DMS79 (cell line): ENCODE measurements at regions not wholly inside any gene's neighbourhood (a gene's known extent, or its start where the extent isn't known, plus 50 kb on each side); places are given as distances from the start of the nearest gene placed in this dataset.

ENCODE experiments used
- DNase-seq: peaks from one replicate; lab custom pipeline; 2025; lab: John Stamatoyannopoulos, UW

DNA sequence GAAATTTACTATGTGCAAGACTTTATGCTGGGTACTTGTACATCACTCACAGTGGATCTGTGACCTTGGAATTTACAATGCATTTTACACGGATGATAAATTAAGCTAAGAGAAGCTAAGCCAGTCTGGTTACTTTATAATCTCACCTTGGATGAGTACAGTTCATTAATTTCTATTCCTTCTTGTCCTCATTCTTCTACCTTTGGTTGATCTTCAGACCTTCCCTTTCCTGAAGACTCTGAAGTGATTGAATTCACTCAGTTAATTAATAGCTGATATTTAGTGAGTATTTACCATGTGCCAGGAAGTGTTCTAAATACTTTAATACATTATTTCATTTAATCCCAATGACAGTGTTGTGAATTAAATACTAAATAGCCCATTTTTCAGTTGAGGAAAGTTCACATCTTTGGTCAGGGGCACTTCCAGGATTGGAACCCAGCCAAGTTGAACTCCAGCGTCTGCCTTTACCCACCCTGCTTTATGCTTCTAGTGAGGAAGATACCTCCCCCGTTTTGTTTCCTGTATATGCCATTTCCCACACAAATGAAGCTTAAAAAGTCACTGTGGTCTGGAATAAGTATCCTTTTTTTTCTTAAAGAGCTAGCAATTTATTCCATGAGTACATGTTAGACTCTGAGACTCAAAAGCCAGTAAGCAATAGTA lies 146.6 kb downstream of the TLR5 start:
- no peak for DNase-seq

DNA sequence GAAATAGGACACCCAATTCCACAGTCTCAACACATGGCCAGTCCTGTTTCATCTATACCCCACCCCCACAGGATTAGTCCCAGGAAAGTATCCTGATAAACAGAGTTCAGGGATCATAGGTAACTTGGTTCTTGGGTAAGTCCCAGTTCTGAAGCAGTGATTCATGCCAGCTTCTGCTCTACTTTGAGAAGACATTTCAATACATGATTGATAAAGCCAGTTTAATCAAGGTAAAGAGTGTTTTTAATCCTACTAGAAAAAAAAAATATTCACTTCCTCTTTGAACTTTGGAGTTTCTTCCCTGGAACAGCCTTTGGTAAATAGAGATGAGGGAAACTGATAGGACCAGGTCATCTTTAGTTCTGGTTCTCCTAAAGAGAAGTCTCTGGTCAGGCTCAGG lies 142.4 kb downstream of the TLR5 start:
- no peak for DNase-seq

DNA sequence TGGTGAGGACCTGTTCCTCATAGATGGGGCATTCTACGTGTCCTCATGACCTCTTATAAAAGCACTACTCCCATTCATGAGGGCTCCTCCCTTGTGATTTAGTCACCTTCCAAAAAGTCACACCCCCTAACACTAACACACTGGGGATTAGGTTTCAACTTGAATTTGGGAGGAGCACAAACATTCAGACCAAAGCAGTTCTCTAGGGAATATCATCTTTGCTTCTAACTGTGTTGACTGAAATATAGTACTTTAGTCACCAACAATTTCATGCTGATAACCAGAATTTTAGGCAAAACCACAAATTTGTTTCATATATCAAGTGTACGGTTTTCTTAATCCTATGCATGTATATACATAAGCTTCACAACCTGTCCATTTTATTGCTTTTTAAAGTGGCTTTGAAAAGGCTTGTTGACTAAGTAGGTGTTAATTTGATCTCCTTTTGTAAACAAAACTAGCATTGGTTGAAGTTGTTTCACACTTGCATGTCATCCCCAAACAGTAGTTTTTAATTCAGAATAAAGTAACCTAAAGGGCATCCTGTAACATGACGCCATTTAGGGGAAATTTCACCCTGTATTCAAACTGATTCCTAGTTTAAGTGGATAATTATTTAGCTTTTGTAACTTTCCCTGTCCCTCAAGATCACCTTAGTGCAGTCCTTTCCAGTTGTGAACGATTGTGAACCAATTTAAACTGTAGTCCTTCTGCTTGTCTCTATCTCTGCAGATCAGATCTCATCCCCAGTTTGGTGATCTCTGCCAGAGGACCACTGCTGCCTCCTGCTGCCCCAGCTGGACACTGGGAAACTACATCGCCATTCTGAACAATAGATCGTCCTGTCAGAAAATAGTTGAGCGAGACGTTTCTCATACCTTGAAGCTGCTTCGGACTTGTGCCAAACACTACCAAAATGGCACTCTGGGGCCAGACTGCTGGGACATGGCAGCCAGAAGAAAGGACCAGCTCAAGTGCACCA lies 141.1 kb downstream of the TLR5 start:
- no peak for DNase-seq

DNA sequence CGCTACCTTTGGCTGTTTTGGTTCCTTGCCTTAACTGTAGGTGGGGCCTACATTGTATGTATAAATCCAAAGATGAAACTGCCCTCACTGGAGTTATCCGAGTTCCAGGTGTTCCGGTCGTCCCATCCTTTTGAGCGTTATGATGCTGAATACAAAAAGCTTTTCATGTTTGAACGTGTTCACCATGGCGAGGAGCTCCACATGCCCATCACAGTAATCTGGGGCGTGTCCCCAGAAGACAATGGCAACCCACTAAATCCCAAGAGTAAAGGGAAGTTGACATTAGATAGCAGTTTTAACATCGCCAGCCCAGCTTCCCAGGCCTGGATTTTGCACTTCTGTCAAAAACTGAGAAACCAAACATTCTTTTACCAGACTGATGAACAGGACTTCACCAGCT lies 139.5 kb downstream of the TLR5 start:
- no peak for DNase-seq

DNA sequence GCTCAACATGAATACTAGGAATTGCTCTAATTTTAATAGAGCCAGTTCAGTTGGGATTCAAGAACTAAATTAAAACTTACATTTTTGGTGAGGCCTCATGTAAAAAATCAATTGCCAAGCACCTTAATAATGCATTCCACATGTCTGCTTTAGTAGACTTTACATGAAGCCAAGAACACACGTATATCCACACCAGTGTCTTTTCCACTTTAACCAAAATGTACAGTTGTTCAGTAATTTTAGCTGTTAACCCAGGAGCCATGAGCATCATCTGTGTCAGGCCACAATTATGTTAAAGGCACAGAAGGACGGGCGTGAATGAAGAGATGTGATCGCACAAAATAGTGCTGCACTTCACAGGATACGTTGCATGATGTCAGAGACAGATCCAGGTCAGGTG lies 136.7 kb downstream of the TLR5 start:
- DNase-seq: no peak

DNA sequence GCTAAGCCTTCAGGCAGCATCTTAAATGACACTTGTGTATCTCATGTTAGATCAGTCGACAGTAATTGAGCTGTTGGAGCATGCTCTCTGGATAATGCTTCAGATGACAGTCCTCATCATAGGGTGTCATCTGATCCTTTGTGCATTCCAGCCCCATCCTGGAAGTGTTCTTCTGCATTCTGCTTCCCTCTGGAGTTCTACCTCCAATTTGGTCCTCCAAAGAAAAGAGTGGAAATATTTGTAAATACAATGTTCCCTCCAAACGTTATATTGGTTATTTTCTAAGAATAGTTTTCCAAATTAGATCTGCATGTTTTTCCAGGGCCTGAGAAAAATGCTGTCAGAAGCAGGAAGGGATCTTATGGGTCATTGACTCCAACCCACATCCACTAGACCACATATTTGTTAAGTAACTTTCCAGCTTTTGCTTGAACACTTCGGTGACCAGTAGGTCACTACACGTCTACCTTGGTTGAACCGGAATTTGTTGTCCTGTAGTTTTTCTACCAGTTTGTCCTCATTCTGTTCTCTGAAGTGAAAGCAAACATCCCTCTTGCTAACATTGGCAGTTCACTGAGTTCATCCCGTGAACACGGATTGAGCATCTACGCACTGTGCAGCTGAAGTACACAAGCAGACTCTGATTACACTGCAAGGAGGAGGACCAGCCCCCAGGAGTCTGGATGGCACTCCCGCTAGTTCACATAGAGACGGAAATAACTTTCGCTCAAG lies 136.0 kb downstream of the TLR5 start:
- peak; percentile 19 for DNase-seq

DNA sequence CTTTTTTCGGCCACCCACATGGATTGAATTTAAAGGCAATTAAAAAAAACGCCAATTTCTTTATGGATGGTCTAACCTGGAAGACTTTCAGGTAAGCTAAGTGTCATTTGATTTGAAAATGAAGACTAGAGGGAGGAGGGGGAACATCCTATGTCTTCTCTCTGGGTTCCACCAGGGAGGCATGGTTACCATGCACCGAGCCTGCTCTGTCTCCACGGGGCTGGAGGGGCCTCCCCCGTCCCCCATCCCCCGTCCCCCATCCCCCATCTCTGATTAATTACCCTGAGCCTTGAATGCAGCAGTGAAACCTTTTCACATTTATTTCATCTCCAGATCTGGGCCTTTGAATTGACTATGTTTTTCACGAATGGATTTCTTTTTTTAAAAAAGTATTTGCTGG lies 135.1 kb downstream of the TLR5 start:
- DNase-seq: no peak

DNA sequence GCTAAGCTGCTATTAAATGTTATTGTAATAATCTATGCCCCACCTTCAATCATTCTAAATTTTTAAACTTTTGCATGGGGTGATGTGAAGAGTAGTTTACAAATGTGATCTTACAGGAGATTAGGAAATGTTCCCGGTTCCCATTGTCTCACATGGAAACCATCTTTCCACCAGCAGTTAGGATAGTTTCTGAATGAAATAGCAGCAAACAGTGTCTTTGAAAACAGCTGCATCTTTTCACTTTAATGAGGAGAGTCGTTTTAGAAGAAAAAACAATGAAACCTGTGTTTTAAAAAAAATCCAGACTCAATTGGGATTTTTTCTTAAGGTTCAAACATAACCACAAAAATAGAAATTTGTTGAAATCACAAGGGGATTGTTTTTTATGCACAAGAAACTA lies 134.2 kb downstream of the TLR5 start:
- DNase-seq: no peak

DNA sequence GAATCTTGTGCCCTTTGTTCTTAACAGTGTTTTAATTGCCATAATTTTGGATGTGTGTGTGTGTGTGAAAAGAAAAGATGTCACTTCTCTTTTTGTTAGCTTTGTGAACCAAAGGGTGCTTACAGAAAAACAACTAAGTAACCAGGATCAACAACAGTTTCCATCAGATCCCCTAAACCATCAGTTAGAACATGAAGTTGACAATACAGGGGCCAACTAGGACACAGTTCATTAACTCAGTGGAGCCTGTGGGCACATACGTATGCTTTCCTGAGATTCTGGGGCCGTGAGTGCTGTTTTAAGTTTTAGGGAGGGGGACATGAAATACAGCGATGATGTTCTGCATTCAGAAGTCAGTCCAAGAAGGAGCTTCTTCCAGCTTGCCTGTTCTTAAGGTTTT lies 133.6 kb downstream of the TLR5 start:
- DNase-seq: peak; percentile 68

DNA sequence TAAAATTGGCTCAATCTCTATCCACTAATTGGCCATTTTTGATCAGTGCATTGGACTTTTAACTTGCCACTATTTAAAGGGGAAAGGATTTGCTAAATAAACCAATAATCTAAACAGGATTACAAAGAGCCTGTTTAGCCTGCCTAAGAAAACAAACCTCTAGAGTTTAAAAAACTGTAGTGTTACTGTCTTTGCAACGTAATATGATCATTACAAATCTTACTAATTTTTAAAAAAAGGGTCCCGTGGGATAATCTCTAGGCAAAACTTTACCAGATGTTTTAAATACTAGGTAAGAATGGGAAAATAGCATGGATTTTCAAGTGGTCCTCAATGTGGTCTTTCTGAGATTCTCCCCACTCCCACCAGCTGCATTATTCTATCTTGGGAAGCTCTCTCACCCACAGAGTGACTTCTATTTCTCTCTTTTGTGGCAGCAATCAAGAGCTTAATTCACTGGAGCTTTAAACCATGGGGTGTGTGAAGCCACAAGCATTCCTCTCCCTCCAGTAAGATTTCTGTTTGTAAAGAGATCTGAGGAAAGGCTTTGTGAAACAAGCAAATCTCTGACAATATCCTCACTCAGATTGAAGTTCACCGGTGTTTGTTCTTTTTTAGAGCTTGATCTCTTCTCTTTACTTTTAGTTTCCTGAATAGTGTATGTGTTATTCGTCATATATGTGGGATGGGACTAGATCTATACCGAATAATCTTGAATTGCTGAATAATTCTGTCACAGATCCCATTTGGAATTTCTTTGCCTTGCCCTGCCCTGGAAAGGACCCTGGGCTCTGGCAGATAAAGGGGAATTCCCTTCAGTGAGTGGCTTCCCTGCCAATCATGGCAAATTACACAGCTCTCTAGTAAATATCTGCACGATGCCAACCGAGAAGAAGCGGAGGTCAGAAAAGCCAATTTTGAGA lies 132.2 kb downstream of the TLR5 start:
- DNase-seq: no peak

DNA sequence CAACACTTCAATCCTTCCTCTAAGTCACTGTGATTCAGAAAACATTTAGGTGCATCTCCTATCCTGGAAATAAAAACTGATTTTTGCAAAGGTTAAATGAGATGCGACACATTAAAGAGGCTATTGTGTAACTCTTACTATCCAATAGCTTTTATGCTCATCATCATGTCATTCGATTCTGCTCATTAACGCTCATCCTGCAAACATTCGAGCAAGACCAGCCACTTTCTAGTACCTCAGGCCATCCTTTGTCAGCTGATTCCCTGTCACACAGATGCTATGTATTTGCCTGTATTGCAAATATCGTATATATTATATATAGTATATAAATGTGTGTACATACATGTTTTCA lies 131.6 kb downstream of the TLR5 start:
- no peak for DNase-seq

DNA sequence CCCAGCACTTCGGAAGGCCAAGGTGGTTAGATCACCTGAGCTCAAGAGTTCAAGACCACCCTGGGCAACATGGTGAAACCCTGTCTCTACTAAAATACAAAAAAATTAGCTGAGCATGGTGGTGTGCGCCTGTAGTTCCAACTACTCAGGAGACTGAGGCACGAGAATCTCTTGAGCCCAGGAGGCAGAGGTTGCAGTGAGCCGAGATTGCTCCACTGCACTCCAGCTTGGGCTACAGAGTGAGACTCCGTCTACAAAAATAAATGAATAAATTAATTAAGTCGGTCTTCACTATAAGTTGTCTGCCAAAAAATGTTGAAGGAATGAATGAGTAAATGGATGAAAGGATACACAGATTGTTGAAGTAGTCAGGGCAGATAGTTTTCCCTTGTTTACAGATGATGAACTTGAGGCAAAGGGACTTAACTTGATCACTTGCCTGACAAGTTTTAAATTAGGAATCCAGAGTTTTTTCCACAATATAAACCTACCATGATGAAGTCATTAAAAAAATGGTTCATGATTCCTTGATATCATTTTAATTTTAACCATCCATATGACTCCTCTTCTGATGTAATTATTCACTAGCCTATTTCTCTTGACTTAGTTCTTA lies 130.8 kb downstream of the TLR5 start:
- no peak for DNase-seq

DNA sequence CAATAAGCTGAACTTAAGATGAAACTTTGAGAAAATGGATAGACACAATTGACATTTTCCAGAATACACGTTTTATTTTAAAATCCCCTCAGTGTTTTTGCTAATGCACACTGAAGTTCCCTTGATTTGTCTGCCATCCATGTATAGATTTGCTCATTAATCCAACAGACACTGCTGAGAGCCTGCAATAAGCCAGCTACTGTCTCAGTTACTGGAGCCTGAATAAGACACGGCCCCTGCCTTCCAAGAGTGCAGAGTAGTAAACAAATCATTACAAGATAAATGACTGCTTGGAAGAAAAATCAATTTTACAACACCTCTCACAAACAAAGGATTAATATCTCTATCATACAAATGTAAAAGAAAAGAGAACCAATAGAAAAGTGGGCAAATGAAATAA lies 130.1 kb downstream of the TLR5 start:
- DNase-seq: peak; percentile 17

DNA sequence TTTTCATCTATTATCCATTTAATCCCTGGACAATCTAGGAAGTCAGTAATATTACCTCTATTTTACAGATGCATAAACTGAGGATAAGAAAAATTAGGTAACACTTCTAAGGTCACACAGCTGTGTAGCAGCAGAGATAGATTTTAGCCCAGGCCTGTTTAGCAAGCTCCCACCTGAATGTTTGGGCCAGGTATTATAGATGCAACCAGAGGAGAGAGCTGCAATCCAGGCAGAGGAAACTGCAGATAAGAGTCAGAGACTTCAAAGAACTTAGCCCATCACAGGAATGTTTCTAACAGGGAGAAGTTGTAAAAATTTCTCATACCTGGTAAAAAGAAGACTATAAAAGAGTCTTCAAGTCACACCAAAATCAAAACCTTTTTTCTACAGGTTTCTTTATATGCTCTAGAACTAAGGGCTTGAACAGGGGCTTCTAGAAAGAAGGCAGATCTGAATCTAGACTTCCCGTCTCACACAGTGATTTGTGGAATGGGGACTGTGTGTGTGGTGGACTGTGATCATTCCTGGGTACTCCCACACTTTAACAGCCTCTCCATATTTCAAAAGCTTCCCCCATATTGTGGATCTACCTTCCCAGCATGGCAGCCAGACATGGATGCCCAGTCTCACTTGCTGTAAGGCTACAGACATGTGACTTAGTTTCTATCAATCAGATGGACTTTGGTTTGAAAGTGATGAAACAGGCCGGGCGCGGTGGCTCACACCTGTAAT lies 128.7 kb downstream of the TLR5 start:
- no peak for DNase-seq

DNA sequence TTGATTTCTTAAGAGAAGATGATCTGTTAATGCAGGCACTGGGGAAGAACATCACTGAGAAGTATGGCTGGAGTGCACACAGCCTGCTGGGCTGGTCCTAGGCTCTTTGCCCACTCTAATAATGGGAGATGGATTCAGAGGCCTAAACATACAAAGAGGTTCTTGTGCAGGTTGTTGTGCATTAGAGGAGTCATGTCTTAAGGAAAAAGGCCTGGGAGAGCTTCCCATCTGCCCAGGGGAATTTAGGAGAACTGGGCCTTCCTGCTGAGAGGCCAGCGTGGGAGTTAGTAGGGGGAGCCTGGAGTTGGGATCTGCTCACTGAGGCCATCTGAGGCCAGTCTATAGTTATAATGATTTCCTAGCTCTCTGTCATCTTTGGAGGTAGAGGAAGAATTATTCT lies 126.7 kb downstream of the TLR5 start:
- DNase-seq: no peak

DNA sequence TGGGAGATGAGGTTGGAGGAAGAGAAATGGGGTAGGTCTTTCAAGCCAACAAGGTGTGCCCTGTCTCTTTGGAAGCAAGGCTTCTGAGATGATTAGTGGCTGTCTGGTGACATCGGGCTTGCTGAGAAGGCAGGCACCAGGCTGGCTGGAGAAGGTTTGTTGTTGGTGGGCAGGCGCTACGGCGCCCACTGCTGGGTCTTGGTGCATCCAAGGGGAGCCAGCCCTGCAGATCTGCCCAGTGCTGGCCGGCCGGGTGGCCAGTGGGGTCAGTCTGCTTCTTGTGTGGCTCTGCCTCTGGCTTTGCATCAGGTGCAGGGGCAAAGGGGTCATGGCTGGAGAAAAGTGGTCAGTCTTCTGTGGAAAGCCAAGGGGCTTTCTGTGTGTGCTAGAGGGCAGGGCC lies 126.2 kb downstream of the TLR5 start:
- DNase-seq: no peak

DNA sequence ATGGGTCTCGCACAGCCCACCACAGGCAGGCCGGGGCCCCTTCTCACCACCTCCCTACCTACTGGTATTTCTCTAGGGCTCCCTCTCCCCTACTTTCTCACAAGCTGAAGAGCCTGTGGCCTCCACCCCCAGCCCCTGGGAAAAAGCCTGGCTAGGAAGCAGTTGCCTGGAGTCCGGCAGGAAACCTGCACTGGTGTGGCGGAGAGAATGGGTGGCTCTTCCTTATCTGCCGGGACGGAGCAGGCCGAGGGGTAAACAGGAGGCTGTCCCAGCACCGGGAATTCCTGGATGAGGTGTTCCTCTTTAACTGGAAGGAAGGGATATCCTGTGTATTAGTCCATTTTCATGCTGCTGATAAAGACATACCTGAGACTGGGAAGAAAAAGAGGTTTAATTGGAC lies 125.8 kb downstream of the TLR5 start:
- no peak for DNase-seq

DNA sequence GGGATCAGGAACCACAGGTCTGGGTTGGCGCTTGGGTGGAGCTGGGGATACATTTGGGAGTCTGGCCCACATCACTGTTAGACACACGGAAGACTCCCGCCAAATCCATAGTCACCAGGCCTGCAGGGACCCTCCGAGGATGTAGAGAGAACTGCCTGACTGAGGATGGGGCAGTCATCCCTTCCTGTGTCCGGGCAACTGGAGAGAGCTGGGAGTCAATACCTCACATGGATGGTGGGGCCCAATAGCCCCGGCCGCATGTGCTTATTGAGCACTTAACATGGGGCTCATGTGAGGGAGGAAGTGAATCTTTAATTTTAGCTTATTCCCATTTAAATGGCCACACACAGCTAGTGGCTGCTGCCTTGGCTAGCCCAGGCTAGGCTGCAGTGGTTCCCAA lies 124.5 kb downstream of the TLR5 start:
- DNase-seq: no peak

DNA sequence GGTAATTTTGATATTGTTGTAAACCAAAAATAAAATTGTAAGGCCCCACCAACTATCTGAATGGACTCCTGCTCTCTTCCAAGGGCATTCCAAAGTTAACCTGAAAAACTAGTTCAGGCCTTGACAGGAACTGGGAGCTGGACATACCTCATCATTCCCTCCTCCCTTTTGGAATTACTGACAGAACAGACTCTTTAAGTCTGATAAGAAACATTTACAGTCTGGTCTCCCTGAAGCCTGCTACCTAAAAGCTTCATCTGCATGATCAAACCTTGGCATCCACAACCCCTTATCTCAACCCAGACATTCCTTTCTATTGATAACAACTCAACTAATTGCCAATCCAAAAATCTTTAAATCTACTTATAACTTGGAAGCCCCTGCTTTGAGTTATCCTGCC lies 123.8 kb downstream of the TLR5 start:
- DNase-seq: no peak

DNA sequence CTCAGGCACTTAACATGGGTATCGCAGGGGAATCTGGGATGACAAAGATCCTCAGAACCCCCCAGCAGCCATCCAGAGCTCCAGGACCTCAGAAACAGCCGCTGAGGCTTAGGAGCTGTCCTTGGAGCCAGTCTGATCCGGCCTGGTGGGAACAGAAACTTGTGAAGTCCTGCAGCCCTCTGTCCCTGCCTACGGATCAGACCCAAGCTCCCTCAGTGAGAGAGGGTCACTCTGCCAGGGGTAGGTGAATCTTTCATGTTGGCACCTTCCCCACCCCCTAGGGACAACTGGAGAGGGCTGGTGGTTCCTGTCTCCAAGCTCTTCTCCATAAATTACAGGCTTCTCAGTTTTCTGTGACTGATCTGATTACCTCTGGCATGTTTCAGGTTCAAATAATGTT lies 122.3 kb downstream of the TLR5 start:
- no peak for DNase-seq
